Activated naive CD4-positive, alpha-beta T cell treated with anti-CD3 and anti-CD28 coated beads, Interleukin-2, amount 10 ng/mL, durations not matched to agents 7 days and 5 days (primary cell): ENCODE measurements at regions not wholly inside any gene's neighbourhood (a gene's known extent, or its start where the extent isn't known, plus 50 kb on each side); places are given as distances from the start of the nearest gene placed in this dataset.
"Not testable (repeated sequence)": the region's sequence is repeated elsewhere in the genome, so short reads cannot be mapped to it uniquely, and the experiment has no call there.

Experiments
- CTCF ChIA-PET: fragments of 350-600 bp; sonication (Branson Sonifier 250); formaldehyde crosslinking; loops from one replicate; lab custom pipeline; 2021; ENCODE audit warnings: antibody characterized with exemption; lab: Charles Lee
- DNase-seq: peaks from one replicate; pipeline ENCODE4 v3.0.0-alpha.2; 2020
- H3K27ac Mint-ChIP-seq: one replicate; pipeline ENCODE4 v1.8.0; 2021; ENCODE audit warnings: mild to moderate bottlenecking, moderate library complexity, mixed read lengths
- H3K27me3 Mint-ChIP-seq: one replicate; pipeline ENCODE4 v1.8.0; 2021; ENCODE audit warnings: mild to moderate bottlenecking, mixed read lengths
- H3K36me3 Mint-ChIP-seq: one replicate; pipeline ENCODE4 v1.8.0; 2021; ENCODE audit warnings: mixed read lengths
- H3K4me1 Mint-ChIP-seq: one replicate; pipeline ENCODE4 v1.8.0; 2021; ENCODE audit warnings: mixed read lengths
- H3K4me3 Mint-ChIP-seq: one replicate; pipeline ENCODE4 v1.8.0; 2021; ENCODE audit warnings: mild to moderate bottlenecking, moderate library complexity, mixed read lengths
- H3K9me3 Mint-ChIP-seq: one replicate; pipeline ENCODE4 v1.8.0; 2021; ENCODE audit warnings: mixed read lengths

GRCh38 chr3:144496141-144496835 lies 524.7 kb downstream of the DIPK2A start:
- DNase-seq = no peak
- Mint-ChIP-seq H3K4me3 (no peak overlapping the region), H3K4me1 (no peaks in the 10 kb centered on the region), H3K9me3 (no peaks in the 10 kb centered on the region), H3K27me3 (no peaks in the 10 kb centered on the region), H3K36me3 (no peaks in the 10 kb centered on the region), H3K27ac (no peak overlapping the region)
- CTCF ChIA-PET = no interaction called here

GRCh38 chr3:144497452-144497851 lies 525.8 kb downstream of the DIPK2A start:
- Mint-ChIP-seq H3K27ac (no peak overlapping the region), H3K27me3 (no peaks in the 10 kb centered on the region), H3K4me1 (no peaks in the 10 kb centered on the region), H3K4me3 (no peak overlapping the region), H3K9me3 (no peaks in the 10 kb centered on the region), H3K36me3 (no peaks in the 10 kb centered on the region)
- CTCF ChIA-PET = no interaction called here
- DNase-seq = no peak

- no peak for DNase-seq
- Mint-ChIP-seq H3K27ac (no peak overlapping the region), H3K36me3 (no peaks in the 10 kb centered on the region), H3K27me3 (no peaks in the 10 kb centered on the region), H3K4me1 (no peaks in the 10 kb centered on the region), H3K9me3 (no peaks in the 10 kb centered on the region), H3K4me3 (no peak overlapping the region)
- CTCF ChIA-PET = no interaction called here
Observed at GRCh38 chr3:144499001-144499930, 527.6 kb downstream of the DIPK2A start.

- Mint-ChIP-seq H3K4me3 (no peak overlapping the region), H3K4me1 (no peaks in the 10 kb centered on the region), H3K9me3 (no peaks in the 10 kb centered on the region), H3K27me3 (no peaks in the 10 kb centered on the region), H3K27ac (no peak overlapping the region), H3K36me3 (no peaks in the 10 kb centered on the region)
- no peak for DNase-seq
- CTCF ChIA-PET = no interaction called here
Observed at GRCh38 chr3:144501467-144501866, 529.8 kb downstream of the DIPK2A start.

GRCh38 chr3:144502402-144502801 lies 530.8 kb downstream of the DIPK2A start:
- Mint-ChIP-seq H3K4me3 (no peak overlapping the region), H3K27ac (no peak overlapping the region), H3K36me3 (no peaks in the 10 kb centered on the region), H3K9me3 (no peaks in the 10 kb centered on the region), H3K4me1 (no peaks in the 10 kb centered on the region), H3K27me3 (no peaks in the 10 kb centered on the region)
- CTCF ChIA-PET = no interaction called here
- DNase-seq = no peak

- DNase-seq, H3K27me3 Mint-ChIP-seq, H3K4me1 Mint-ChIP-seq, H3K36me3 Mint-ChIP-seq, CTCF ChIA-PET, H3K9me3 Mint-ChIP-seq, H3K27ac Mint-ChIP-seq, H3K4me3 Mint-ChIP-seq: not testable (repeated sequence)
Observed at GRCh38 chr3:144506375-144506774, 534.8 kb downstream of the DIPK2A start.

- Mint-ChIP-seq H3K9me3 (no peaks in the 10 kb centered on the region), H3K36me3 (no peaks in the 10 kb centered on the region)
- CTCF ChIA-PET = no interaction called here
Observed at GRCh38 chr3:144511346-144511745, 539.7 kb downstream of the DIPK2A start.

GRCh38 chr3:144516026-144516425 lies 544.4 kb downstream of the DIPK2A start:
- Mint-ChIP-seq H3K27ac (no peak overlapping the region), H3K36me3 (no peaks in the 10 kb centered on the region), H3K4me1 (no peaks in the 10 kb centered on the region), H3K27me3 (no peaks in the 10 kb centered on the region), H3K9me3 (no peaks in the 10 kb centered on the region), H3K4me3 (no peak overlapping the region)
- DNase-seq = no peak
- CTCF ChIA-PET = no interaction called here

More at GRCh38 chr3:144511346-144511745, 539.7 kb downstream of the DIPK2A start:
- DNase-seq = no peak
- Mint-ChIP-seq H3K27me3 (no peaks in the 10 kb centered on the region), H3K4me1 (no peaks in the 10 kb centered on the region), H3K27ac (no peak overlapping the region), H3K4me3 (no peak overlapping the region)

- no peaks in the 10 kb centered on the region for H3K9me3 Mint-ChIP-seq
- H3K27me3 Mint-ChIP-seq = no peaks in the 10 kb centered on the region
- H3K4me1 Mint-ChIP-seq = no peaks in the 10 kb centered on the region
- no peak for DNase-seq
- CTCF ChIA-PET = no interaction called here
- no peak overlapping the region for H3K4me3 Mint-ChIP-seq
- H3K27ac Mint-ChIP-seq = no peak overlapping the region
- no peaks in the 10 kb centered on the region for H3K36me3 Mint-ChIP-seq
Observed at GRCh38 chr3:144516589-144516988, 545.0 kb downstream of the DIPK2A start.

GRCh38 chr3:144521131-144521530 lies 549.5 kb downstream of the DIPK2A start:
- H3K4me1 Mint-ChIP-seq = no peaks in the 10 kb centered on the region
- no peak overlapping the region for H3K27ac Mint-ChIP-seq
- DNase-seq = no peak
- H3K4me3 Mint-ChIP-seq = no peak overlapping the region
- H3K27me3 Mint-ChIP-seq = no peaks in the 10 kb centered on the region
- no peaks in the 10 kb centered on the region for H3K9me3 Mint-ChIP-seq
- H3K36me3 Mint-ChIP-seq = no peaks in the 10 kb centered on the region
- CTCF ChIA-PET = no interaction called here

GRCh38 chr3:144522456-144522855 lies 550.8 kb downstream of the DIPK2A start:
- Mint-ChIP-seq H3K4me1 (no peaks in the 10 kb centered on the region), H3K36me3 (no peaks in the 10 kb centered on the region), H3K27me3 (no peaks in the 10 kb centered on the region), H3K9me3 (no peaks in the 10 kb centered on the region), H3K4me3 (no peak overlapping the region), H3K27ac (no peak overlapping the region)
- DNase-seq = no peak
- CTCF ChIA-PET = no interaction called here

GRCh38 chr3:144523396-144523795 lies 551.8 kb downstream of the DIPK2A start:
- Mint-ChIP-seq H3K27ac (no peak overlapping the region), H3K36me3 (no peaks in the 10 kb centered on the region), H3K4me1 (no peaks in the 10 kb centered on the region), H3K9me3 (no peaks in the 10 kb centered on the region), H3K4me3 (no peak overlapping the region), H3K27me3 (no peaks in the 10 kb centered on the region)
- no peak for DNase-seq
- CTCF ChIA-PET = no interaction called here

GRCh38 chr3:144524531-144524930 lies 552.9 kb downstream of the DIPK2A start:
- H3K4me1 Mint-ChIP-seq = no peaks in the 10 kb centered on the region
- CTCF ChIA-PET = no interaction called here
- no peaks in the 10 kb centered on the region for H3K27me3 Mint-ChIP-seq
- no peak overlapping the region for H3K4me3 Mint-ChIP-seq
- no peaks in the 10 kb centered on the region for H3K36me3 Mint-ChIP-seq
- no peaks in the 10 kb centered on the region for H3K9me3 Mint-ChIP-seq
- H3K27ac Mint-ChIP-seq = no peak overlapping the region
- DNase-seq = no peak

- Mint-ChIP-seq H3K4me3 (no peak overlapping the region), H3K4me1 (no peaks in the 10 kb centered on the region), H3K27me3 (no peaks in the 10 kb centered on the region), H3K27ac (no peak overlapping the region), H3K9me3 (no peaks in the 10 kb centered on the region), H3K36me3 (no peaks in the 10 kb centered on the region)
- CTCF ChIA-PET = no interaction called here
- DNase-seq = no peak
Observed at GRCh38 chr3:144529566-144529965, 557.9 kb downstream of the DIPK2A start.

- no peak overlapping the region for H3K4me3 Mint-ChIP-seq
- CTCF ChIA-PET = no interaction called here
- no peaks in the 10 kb centered on the region for H3K4me1 Mint-ChIP-seq
- H3K27ac Mint-ChIP-seq = no peak overlapping the region
- no peaks in the 10 kb centered on the region for H3K27me3 Mint-ChIP-seq
- no peaks in the 10 kb centered on the region for H3K9me3 Mint-ChIP-seq
- no peaks in the 10 kb centered on the region for H3K36me3 Mint-ChIP-seq
- no peak for DNase-seq
Observed at GRCh38 chr3:144544871-144545270, 573.2 kb downstream of the DIPK2A start.
